ENCODE measurements at regions not wholly inside any gene's neighbourhood (a gene's known extent, or its start where the extent isn't known, plus 50 kb on each side); places are given as distances from the start of the nearest gene placed in this dataset.

- Histone ChIP-seq H3K9me3 (ENCODE audit: low read length) (no peaks in the 10 kb centered on the region), H3K9ac (ENCODE audit: insufficient read depth, low read depth, low read length) (no peak overlapping the region), H3K4me3 (replicated peaks in 1 of 3; ENCODE audit: insufficient read depth in 1 of 3, low read depth in 2 of 3, low read length in 3 of 3) (no peak overlapping the region), H3K27me3 (ENCODE audit: control insufficient read depth in 1 of 2, insufficient read depth in 2 of 2, low read length in 2 of 2) (peaks cover 1 to 4% of the 10 kb centered on the region in 2 experiments; a peak in 1 of 5 replicates), H3K36me3 (replicated peaks in 1 of 2; ENCODE audit: control insufficient read depth in 1 of 2, insufficient read depth in 2 of 2, low read length in 2 of 2) (no peaks in the 10 kb centered on the region), H2AFZ (ENCODE audit: low read length) (no peak overlapping the region), H4K20me1 (ENCODE audit: insufficient read depth, low read length) (no peaks in the 10 kb centered on the region), H3K4me1 (ENCODE audit: insufficient read depth, low read length) (no peaks in the 10 kb centered on the region), H3K79me2 (ENCODE audit: insufficient read depth, low read length) (no peaks in the 10 kb centered on the region), H3K4me2 (ENCODE audit: low read depth, low read length) (no peak overlapping the region), H3K27ac (ENCODE audit: extremely low read length, insufficient read depth, low read length) (no peak overlapping the region)
- no peak for DNase-seq (ENCODE audit: low spot score)
- ChIA-PET CTCF (ENCODE audit: low intra/inter-chr PET ratio, low total read pairs) (no interaction called here), POLR2A (no interaction called here)
- intact Hi-C loops (cut with micrococcal nuclease; ENCODE audit: unreplicated experiment) (no loop called here), in situ Hi-C loops (cut with HindIII; ENCODE audit: extremely low pct_ligation_motif_present, low pct_unique_long_range_greater_than_20kb) (no loop called here)
- BruUV-seq (replicated peaks): no TSS peak
- WGBS (ENCODE audit: low lambda C conversion rate): 4% methylated on average over 6 of the region's 6 CpGs
- no peak for ATAC-seq
- TF ChIP-seq SIN3B (IDR thresholded peaks at IDR 0.05; ENCODE audit: low read length) (no peak), ZBTB7B (CRISPR knock-in tag; IDR thresholded peaks at IDR 0.05) (no peak), SRSF1 (optimal IDR thresholded peaks at IDR 0.05; ENCODE audit: low read depth, low read length) (no peak), PHB2 (IDR thresholded peaks at IDR 0.05; ENCODE audit: partially characterized antibody) (no peak), REL (CRISPR knock-in tag; conservative IDR thresholded peaks at IDR 0.05) (no peak), SMARCE1 (IDR thresholded peaks at IDR 0.05; ENCODE audit: borderline replicate concordance) (no peak), RELA (CRISPR knock-in tag; IDR thresholded peaks at IDR 0.05) (no peak), IRF9 (CRISPR knock-in tag; IDR thresholded peaks at IDR 0.05; ENCODE audit: borderline replicate concordance) (no peak), ARID5B (CRISPR knock-in tag; IDR thresholded peaks at IDR 0.05) (no peak), CREB3 (CRISPR knock-in tag; IDR thresholded peaks at IDR 0.05) (no peak)
- no peak for FAIRE-seq
These were observed 77.0 kb upstream of the BACE2 start for GRCh38 chr21:41090981-41091380.

Measured in HepG2 (cell line).